HEK293T (cell line): ENCODE measurements at regions not wholly inside any gene's neighbourhood (a gene's known extent, or its start where the extent isn't known, plus 50 kb on each side); places are given as distances from the start of the nearest gene placed in this dataset.

Source experiments
- NFRKB ChIP-seq: fragments of 450-650 bp; IDR thresholded peaks from 2 replicates; pipeline ENCODE4 v1.6.1; 2016; ENCODE audit warnings: mild to moderate bottlenecking, moderate library complexity
- SP1 ChIP-seq: fragments of 450-650 bp; IDR thresholded peaks from 2 replicates; pipeline ENCODE4 v1.6.1; 2017
- SUZ12 ChIP-seq: fragments of 450-650 bp; IDR thresholded peaks from 2 replicates; pipeline ENCODE4 v1.6.1; 2016; ENCODE audit warnings: mild to moderate bottlenecking

GRCh38 chr17:21517538-21518293, 141.6 kb downstream of the KCNJ12 start:
- TF ChIP-seq SUZ12 (no peak), SP1 (no peak), NFRKB (no peak)
